Body of pancreas (tissue), 4 donors: ENCODE measurements at regions not wholly inside any gene's neighbourhood (a gene's known extent, or its start where the extent isn't known, plus 50 kb on each side); places are given as distances from the start of the nearest gene placed in this dataset.

ENCODE experiments used
- POLR2A ChIP-seq, 3 donors: fragments of 450-650 bp; IDR thresholded peaks; one replicate each; pipeline ENCODE4 v1.6.1; 2016; ENCODE audit warnings: antibody characterized with exemption in 3 of 3, mild to moderate bottlenecking in 2 of 3
- TF ChIP-seq, protein P1 (sequence below), 7 experiments: fragments of 450-650 bp in 4 of 7; fragments of 200-600 bp in 3 of 7; sonication (generic) in 3 of 7; IDR thresholded peaks; one replicate each; pipeline ENCODE4 v1.5.1; 2016 to 2019; ENCODE audit warnings: antibody characterized with exemption in 7 of 7

DNA sequence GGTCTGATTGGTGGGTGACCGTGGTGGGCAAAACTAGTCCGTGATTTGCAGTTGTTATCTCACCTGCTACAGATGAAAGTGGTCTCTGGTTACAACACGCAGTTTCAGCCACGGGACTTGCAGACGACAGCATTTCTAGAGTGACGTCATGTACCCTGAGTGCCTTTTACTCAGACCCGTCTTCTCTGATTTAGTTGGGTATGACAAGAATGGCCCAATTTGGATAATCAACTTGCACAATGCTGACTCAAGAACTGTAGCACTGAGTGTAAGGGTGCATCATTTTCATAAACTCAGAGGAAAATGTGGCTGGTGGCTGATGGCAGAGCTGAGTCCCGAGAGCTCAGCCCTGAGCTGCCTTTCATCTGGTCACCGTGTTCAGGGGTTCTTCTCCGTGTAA, 281.4 kb upstream of the FRG1 start:
- no peak for TF ChIP-seq POLR2A (IDR thresholded peaks at IDR 0.05)
- TF ChIP-seq, protein P1, sequence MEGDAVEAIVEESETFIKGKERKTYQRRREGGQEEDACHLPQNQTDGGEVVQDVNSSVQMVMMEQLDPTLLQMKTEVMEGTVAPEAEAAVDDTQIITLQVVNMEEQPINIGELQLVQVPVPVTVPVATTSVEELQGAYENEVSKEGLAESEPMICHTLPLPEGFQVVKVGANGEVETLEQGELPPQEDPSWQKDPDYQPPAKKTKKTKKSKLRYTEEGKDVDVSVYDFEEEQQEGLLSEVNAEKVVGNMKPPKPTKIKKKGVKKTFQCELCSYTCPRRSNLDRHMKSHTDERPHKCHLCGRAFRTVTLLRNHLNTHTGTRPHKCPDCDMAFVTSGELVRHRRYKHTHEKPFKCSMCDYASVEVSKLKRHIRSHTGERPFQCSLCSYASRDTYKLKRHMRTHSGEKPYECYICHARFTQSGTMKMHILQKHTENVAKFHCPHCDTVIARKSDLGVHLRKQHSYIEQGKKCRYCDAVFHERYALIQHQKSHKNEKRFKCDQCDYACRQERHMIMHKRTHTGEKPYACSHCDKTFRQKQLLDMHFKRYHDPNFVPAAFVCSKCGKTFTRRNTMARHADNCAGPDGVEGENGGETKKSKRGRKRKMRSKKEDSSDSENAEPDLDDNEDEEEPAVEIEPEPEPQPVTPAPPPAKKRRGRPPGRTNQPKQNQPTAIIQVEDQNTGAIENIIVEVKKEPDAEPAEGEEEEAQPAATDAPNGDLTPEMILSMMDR (IDR thresholded peaks at IDR 0.05): no peak
